ENCODE measurements at regions not wholly inside any gene's neighbourhood (a gene's known extent, or its start where the extent isn't known, plus 50 kb on each side); places are given as distances from the start of the nearest gene placed in this dataset.

- TF ChIP-seq POLR2AphosphoS2 (conservative IDR thresholded peaks at IDR 0.05; ENCODE audit: low read length) (no peak), RAD21 (conservative IDR thresholded peaks at IDR 0.05 in 1 of 2, IDR thresholded peaks at IDR 0.05 in 1 of 2) (0 out of 5 replicates have a peak, but pooled peaks of 1 of the 2 experiments have one; percentile 16), FOXS1 (CRISPR knock-in tag; IDR thresholded peaks at IDR 0.05) (no peak), ZNF302 (CRISPR knock-in tag; IDR thresholded peaks at IDR 0.05) (no peak), FOSB (CRISPR knock-in tag; IDR thresholded peaks at IDR 0.05) (no peak), ZFP36 (IDR thresholded peaks at IDR 0.05; ENCODE audit: borderline replicate concordance, partially characterized antibody) (no peak), RCOR1 (IDR thresholded peaks at IDR 0.05; ENCODE audit: low read depth, low read length) (no peak), EP300 (IDR thresholded peaks at IDR 0.05) (peak in 1 of 2 experiments; percentile 44; a peak in 1 of 5 replicates), FOSL2 (IDR thresholded peaks at IDR 0.05) (no peak), FOSL2 (CRISPR knock-in tag; IDR thresholded peaks at IDR 0.05) (no peak), PBX3 (IDR thresholded peaks at IDR 0.05) (no peak), RARB (CRISPR knock-in tag; IDR thresholded peaks at IDR 0.05) (no peak), USF2 (IDR thresholded peaks at IDR 0.05) (no peak), HOXB13 (CRISPR knock-in tag; IDR thresholded peaks at IDR 0.05; ENCODE audit: low read depth) (no peak), JUN (IDR thresholded peaks at IDR 0.05) (no peak), POLR2A (IDR thresholded peaks at IDR 0.05; ENCODE audit: low read length) (no peak), ATOH8 (CRISPR knock-in tag; IDR thresholded peaks at IDR 0.05; ENCODE audit: low read depth) (no peak), JUNB (IDR thresholded peaks at IDR 0.05) (peak; percentile 50), HMGXB4 (CRISPR knock-in tag; IDR thresholded peaks at IDR 0.05; ENCODE audit: borderline replicate concordance) (no peak), SREBF2 (IDR thresholded peaks at IDR 0.05) (no peak), CTCF (IDR thresholded peaks at IDR 0.05) (no peak)
Measured at GRCh38 chr9:16236311-16236710, 634.2 kb downstream of the BNC2 start (continued).

GRCh38 chr9:16236882-16237281 lies 633.6 kb downstream of the BNC2 start:
- H3K4me3 ChIP-seq = no peak overlapping the region
- no peaks in the 10 kb centered on the region for H3K9me3 ChIP-seq
- ATAC-seq (no peak), DNase-seq (ENCODE audit: low read depth in 1 of 2, low spot score in 1 of 2) (no peak), FAIRE-seq (no peak)
- peak overlapping the region; percentile 7 for H3K4me2 ChIP-seq
- H3K27ac ChIP-seq = peak overlapping the region; percentile 42 to 62; a peak in 5 of 6 replicates
- POLR2A ChIA-PET = no interaction called here
- WGBS (ENCODE audit: missing lambda C conversion rate) = 92% methylated on average over 7 of the region's 7 CpGs
- CTCF ChIA-PET = no interaction called here
- H3K4me1 ChIP-seq = peaks cover 31% of the 10 kb centered on the region
- TF ChIP-seq SMC3 (IDR thresholded peaks at IDR 0.05) = no peak
- no peak for TF ChIP-seq CTCF (IDR thresholded peaks at IDR 0.05)
- no peak for TF ChIP-seq RFX5 (IDR thresholded peaks at IDR 0.05)
- no peak for TF ChIP-seq FOSL2 (IDR thresholded peaks at IDR 0.05)
- no peak for TF ChIP-seq FOSL2 (CRISPR knock-in tag; IDR thresholded peaks at IDR 0.05)
- TF ChIP-seq FOSB (CRISPR knock-in tag; IDR thresholded peaks at IDR 0.05) = no peak
- no peak for TF ChIP-seq EHF (CRISPR knock-in tag; IDR thresholded peaks at IDR 0.05)
- TF ChIP-seq ZNF302 (CRISPR knock-in tag; IDR thresholded peaks at IDR 0.05) = no peak
- no peak for TF ChIP-seq TFCP2L1 (CRISPR knock-in tag; IDR thresholded peaks at IDR 0.05)
- no peak for TF ChIP-seq ELK1 (IDR thresholded peaks at IDR 0.05; ENCODE audit: low read depth, low read length)
- no peak for TF ChIP-seq CBX8 (IDR thresholded peaks at IDR 0.05)
- TF ChIP-seq MAZ (IDR thresholded peaks at IDR 0.05; ENCODE audit: borderline replicate concordance, low read depth, low read length) = no peak
- no peak for TF ChIP-seq E2F6 (IDR thresholded peaks at IDR 0.05; ENCODE audit: borderline replicate concordance, low read depth)
- no peak for TF ChIP-seq RARB (CRISPR knock-in tag; IDR thresholded peaks at IDR 0.05)
- no peak for TF ChIP-seq TP53 (CRISPR knock-in tag; IDR thresholded peaks at IDR 0.05)
- no peak for TF ChIP-seq RAD21 (conservative IDR thresholded peaks at IDR 0.05 in 1 of 2, IDR thresholded peaks at IDR 0.05 in 1 of 2)
